ENCODE measurements at regions not wholly inside any gene's neighbourhood (a gene's known extent, or its start where the extent isn't known, plus 50 kb on each side); places are given as distances from the start of the nearest gene placed in this dataset.

- H3K27ac ChIP-seq: no peak overlapping the region
- no peaks in the 10 kb centered on the region for H3K36me3 ChIP-seq
- H3K4me3 ChIP-seq: no peak overlapping the region
- DNase-seq (ENCODE audit: low spot score): no peak
- H3K4me1 ChIP-seq: peaks cover 0 to 4% of the 10 kb centered on the region in 2 donors
- no peaks in the 10 kb centered on the region for H3K9me3 ChIP-seq
- TF ChIP-seq CTCF (IDR thresholded peaks at IDR 0.05): no peak
- H3K27me3 ChIP-seq: no peaks in the 10 kb centered on the region
Measured at GRCh38 chr20:10917826-10918225, 244.0 kb upstream of the JAG1 start.

- DNase-seq (ENCODE audit: low spot score): no peak
- Histone ChIP-seq H3K27ac (peak overlapping the region in 1 of 2 donors; percentile 31), H3K4me1 (peaks cover 0 to 4% of the 10 kb centered on the region in 2 donors)
Measured at GRCh38 chr20:10919396-10920140, 245.8 kb upstream of the JAG1 start.

GRCh38 chr20:10920396-10920795, 246.6 kb upstream of the JAG1 start:
- Histone ChIP-seq H3K4me1 (peaks cover 0 to 4% of the 10 kb centered on the region in 2 donors), H3K36me3 (no peaks in the 10 kb centered on the region), H3K4me3 (no peak overlapping the region), H3K9me3 (no peaks in the 10 kb centered on the region), H3K27me3 (no peaks in the 10 kb centered on the region), H3K27ac (peak overlapping the region in 1 of 2 donors; percentile 23)
- DNase-seq (ENCODE audit: low spot score): no peak
- no peak for TF ChIP-seq CTCF (IDR thresholded peaks at IDR 0.05)

More at GRCh38 chr20:10919396-10920140, 245.8 kb upstream of the JAG1 start:
- no peak overlapping the region for H3K4me3 ChIP-seq
- TF ChIP-seq CTCF (IDR thresholded peaks at IDR 0.05): no peak
- no peaks in the 10 kb centered on the region for H3K27me3 ChIP-seq
- no peaks in the 10 kb centered on the region for H3K9me3 ChIP-seq
- H3K36me3 ChIP-seq: no peaks in the 10 kb centered on the region

DNA sequence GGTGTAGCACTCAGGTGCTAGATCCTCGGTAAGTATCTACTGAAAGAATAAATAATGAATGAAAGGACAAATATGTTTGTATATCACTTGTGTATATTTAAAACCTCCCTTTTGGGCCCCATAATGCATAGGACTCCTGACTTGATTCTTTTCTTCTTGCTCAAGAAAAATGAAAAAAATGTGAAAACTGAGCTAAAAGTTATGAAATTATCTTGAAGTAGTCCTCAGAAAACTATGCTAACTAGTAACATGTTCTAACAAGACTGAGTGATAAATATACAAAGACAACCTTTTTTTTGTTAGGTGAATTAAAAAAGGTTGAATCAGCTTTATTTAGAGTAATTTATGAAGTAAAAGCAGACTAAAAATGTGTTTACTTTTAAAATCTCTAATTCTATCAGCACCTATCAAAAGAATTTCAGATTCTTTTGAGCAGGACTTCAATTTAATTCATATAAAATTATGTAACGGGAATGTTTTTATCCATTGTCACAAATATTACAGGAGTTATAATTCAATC, 247.8 kb upstream of the JAG1 start:
- Histone ChIP-seq H3K27me3 (no peaks in the 10 kb centered on the region), H3K9me3 (no peaks in the 10 kb centered on the region), H3K36me3 (no peaks in the 10 kb centered on the region), H3K4me3 (no peak overlapping the region), H3K27ac (no peak overlapping the region), H3K4me1 (peaks cover 0 to 4% of the 10 kb centered on the region in 2 donors)
- no peak for TF ChIP-seq CTCF (IDR thresholded peaks at IDR 0.05)
- DNase-seq (ENCODE audit: low spot score): no peak

DNA sequence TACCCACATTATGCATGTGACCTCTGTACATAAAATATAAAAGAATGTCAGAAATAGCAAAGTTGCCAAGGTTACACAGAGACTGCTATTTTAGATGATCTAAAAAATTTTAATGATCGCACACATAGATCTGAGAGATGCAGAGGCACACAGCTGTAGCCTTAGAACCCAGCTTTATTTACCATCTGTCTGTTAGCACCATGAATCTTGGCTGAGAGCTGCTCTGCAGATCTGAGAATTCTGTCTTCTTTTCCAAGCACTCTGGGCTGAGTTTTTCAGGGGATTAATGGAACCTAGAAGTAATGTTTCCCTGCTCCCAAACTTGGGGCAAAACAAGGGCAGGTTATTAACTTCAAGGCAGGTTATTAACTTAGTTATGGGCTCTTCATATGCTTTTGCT, 248.7 kb upstream of the JAG1 start:
- H3K27ac ChIP-seq: no peak overlapping the region
- no peak for DNase-seq (ENCODE audit: low spot score)
- H3K9me3 ChIP-seq: no peaks in the 10 kb centered on the region
- no peaks in the 10 kb centered on the region for H3K27me3 ChIP-seq
- TF ChIP-seq CTCF (IDR thresholded peaks at IDR 0.05): no peak
- H3K36me3 ChIP-seq: no peaks in the 10 kb centered on the region
- H3K4me1 ChIP-seq: peaks cover 0 to 4% of the 10 kb centered on the region in 2 donors
- no peak overlapping the region for H3K4me3 ChIP-seq

Data from right atrium auricular region (tissue), 2 donors.